ENCODE measurements at regions not wholly inside any gene's neighbourhood (a gene's known extent, or its start where the extent isn't known, plus 50 kb on each side); places are given as distances from the start of the nearest gene placed in this dataset.
A peak's percentile ranks its signal among the peaks of the same experiment; 100 is the strongest.
"Not testable (repeated sequence)": the region's sequence is repeated elsewhere in the genome, so short reads cannot be mapped to it uniquely, and the experiment has no call there.

- no peak for DNase-seq
Measured at GRCh38 chr2:144776766-144777165, 256.8 kb upstream of the ZEB2 start.

DNA sequence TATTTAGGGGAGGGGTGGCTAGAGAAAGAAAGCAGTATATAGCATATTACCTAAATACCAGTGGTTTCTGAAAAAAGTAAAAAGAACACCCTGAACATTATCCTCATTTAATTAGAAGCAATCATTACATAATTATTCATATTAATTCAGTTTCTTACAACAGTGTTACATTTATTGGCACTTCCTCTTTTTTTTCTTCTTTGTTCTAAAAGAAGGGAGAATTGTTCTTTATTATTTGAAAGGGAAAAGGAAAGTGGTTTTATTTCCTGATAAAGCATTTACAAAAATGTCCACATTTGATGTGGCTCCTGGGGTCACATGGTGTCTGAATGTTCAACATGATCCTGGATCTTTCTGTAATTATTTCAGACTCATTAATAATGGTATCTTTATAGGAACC, 254.9 kb upstream of the ZEB2 start:
- no peak for DNase-seq

GRCh38 chr2:144771348-144771747, 251.4 kb upstream of the ZEB2 start:
- no peak for DNase-seq

DNA sequence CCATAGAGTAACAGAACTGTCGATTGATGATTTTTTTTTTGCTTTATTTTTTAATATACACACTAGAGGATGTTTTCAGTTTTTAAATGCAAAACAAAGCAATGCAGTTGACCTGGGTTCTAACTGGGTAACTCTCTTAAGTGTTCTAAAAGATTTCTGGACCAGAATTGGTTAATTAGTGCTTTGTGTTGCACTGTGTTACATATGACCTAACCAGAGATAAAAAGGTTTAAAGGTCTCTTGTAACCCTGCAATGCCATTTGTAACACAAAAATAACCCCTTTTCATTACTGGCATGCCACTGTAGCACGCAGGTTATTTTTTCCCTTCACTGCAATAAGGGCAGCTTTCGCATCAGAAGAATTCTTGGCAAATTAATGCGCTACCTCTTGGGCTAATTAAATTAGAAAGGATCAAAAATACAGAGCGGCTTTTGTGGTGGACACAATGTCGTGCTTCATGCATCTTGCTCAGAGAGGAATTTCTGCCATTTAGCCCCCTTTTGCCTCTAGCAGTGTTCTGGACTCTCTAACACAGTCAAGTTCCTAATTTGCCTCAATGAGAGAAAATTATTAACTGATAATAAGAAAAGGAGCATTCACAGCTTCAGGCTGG, 250.8 kb upstream of the ZEB2 start:
- DNase-seq, result no peak

DNA sequence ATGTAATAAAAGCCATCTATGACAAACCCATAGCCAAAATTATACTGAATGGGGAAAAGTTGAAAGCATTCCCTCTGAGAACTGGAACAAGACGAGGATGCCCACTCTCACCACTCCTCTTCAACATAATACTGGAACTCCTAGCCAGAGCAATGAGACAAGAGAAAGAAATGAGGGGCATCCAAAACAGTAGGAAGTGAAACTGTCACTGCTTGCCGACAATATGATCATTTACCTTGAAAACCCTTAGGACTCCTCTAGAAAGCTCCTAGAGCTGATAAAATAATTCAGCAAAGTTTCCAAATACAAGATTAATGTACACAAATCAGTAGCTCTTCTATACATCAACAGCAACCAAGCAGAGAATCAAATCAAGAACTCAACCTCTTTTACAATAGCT, 241.0 kb upstream of the ZEB2 start:
- DNase-seq, result not testable (repeated sequence)

DNA sequence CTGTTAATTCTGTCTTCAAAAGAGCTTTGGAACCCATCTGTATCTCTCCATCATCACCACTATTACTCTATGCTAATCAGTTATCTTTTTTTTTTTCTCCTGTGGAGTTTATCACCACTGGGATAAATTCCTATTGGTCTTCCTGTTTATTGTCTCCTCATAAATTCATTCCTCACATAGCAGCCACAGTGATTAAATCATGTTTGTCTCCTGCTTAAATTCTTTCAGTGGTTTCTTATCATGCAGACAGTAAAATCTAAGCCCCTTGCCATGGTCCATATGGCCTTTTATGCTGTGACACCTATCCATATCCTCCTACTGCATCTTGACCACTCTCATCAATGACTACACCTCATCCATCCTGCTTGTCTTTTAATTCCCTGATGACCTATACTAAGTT, 239.8 kb upstream of the ZEB2 start:
- DNase-seq, result peak; percentile 35

DNA sequence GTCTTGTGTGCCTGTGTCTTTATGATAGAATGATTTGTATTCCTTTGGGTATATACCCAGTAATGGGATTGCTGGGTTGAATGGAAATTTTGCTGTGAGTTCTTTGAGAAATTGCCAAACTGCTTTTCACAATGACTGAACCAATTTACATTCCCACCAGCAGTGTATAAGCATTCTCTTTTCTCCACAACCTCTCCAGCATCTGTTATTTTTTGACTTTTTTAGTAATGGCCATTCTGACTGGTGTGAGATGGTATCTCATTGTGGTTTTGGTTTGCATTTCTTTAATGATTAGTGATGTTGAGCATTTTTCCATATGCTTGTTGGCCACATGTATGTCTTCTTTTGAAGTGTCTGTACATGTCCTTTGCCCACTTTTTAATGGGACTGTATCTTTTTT, 238.3 kb upstream of the ZEB2 start:
- DNase-seq, result peak; percentile 20

GRCh38 chr2:144753416-144753815, 233.5 kb upstream of the ZEB2 start:
- no peak for DNase-seq

DNA sequence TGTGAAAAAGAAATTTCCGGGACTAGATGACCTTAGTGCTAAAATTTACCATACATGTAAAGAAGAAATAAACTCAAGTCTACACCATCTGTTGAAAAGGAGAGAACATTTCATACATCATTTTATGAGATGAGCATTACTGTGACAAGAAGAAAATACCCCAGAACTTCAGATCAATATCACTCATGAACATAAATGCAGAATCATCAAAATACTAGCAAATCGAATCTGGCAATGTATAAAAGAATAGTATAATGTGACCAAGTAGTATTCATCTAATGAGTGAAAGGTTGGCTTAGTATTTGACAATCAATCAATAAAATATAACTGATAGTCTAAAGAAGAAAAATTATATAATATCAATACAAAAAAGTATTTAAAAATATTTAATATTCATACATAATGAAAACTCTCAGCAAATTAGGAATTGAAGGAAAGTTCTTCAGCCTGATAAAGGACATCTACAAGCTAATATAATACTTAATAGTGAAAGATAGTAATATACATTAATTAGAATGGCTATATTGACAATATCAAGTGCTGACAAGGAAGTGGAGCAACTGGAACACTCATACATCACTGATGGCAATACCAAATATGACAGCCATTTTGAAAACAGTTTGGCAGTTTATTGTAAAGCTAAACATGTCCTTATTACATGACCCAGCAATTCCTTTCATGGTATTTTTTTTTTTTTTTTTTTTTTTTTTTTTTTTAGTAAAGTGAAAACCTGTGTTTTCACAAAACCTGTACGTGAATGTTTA, 231.4 kb upstream of the ZEB2 start:
- no peak for DNase-seq

DNA sequence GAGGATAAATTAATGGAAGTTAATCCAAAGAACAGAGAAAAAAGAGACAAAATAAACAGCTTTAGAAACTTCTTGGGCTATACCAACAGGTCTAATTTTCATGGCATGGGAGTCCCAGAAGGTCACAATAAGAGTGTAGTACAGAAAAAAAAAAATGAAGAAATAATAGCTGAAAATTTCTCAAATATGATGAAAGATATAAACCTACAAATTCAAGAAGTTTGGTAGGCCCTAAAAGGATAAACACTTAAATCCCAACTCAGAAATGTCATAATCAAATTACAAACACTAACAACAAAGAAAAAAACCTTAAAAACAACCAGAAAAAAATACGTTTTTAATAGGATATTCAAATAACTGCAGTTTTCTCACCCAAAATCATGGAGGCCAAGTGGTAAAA, 229.3 kb upstream of the ZEB2 start:
- DNase-seq, result no peak

DNA sequence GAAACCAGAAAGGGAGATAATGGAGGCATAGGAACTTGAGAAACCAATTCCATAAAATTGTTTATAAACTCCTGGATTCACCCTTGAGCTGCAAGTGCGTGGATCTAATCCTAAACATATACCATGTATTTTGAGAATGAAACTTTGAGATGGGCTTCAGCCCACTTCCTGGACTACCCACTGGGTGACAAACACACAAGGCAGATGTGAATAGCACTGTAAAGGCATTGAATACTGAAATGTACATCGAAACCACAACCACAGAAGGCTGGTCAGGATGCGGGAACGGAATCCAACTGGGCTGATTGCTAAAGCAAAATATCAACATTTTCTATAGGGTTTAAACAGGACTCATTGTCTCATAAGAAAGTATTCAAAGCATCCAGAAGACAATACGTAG, 228.5 kb upstream of the ZEB2 start:
- no peak for DNase-seq

DNA sequence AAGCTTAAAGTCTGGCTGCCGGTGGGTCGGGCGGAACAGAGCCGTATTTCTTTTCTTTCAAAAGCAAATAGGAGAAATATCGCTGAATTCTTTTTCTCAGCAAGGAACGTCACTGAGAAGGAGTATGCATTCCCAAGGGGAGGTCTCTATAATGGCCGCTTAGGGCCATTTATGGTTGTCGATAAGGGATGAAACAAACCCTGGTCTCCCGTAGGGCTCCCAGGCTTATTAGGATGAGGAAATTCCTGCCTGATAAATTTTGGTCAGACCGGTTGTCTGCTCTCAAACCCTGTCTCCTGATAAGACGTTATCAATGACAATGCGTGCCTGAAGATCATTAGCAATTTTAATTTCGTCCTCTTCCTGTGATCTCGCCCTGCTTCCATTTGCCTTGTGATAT, 227.7 kb upstream of the ZEB2 start:
- no peak for DNase-seq

GRCh38 chr2:144745424-144745823, 225.5 kb upstream of the ZEB2 start:
- DNase-seq, result no peak

GRCh38 chr2:144738749-144739148, 218.8 kb upstream of the ZEB2 start:
- DNase-seq, result no peak

- DNase-seq, result peak; percentile 15
Measured at GRCh38 chr2:144730711-144731110, 210.8 kb upstream of the ZEB2 start.

GRCh38 chr2:144724460-144724859, 204.5 kb upstream of the ZEB2 start:
- DNase-seq, result not testable (repeated sequence)

GRCh38 chr2:144718376-144718775, 198.5 kb upstream of the ZEB2 start:
- DNase-seq, result no peak

DNA sequence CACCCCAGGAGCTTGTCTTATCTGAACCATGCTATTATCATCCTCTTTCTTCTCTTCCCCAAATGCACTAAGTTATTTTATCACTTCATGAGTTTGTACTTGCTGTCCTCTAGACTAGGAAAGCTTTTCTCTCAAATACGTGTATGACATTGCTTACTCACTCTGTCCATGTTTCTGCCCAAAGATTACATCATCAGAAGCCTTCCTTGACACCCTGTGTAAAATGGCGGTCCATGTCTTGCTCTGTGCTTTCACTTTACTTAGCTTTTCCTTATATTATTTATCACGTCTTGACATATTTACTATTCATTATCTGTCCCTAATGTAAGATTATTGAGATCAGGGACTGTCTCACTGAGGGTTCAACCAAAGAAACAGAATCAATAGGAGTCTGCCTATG, 196.1 kb upstream of the ZEB2 start:
- DNase-seq, result no peak

- no peak for DNase-seq
Measured at GRCh38 chr2:144713410-144713809, 193.5 kb upstream of the ZEB2 start.

GRCh38 chr2:144712550-144712940, 192.6 kb upstream of the ZEB2 start:
- DNase-seq, result no peak

- no peak for DNase-seq
Measured at GRCh38 chr2:144711630-144712549, 192.0 kb upstream of the ZEB2 start.

DNA sequence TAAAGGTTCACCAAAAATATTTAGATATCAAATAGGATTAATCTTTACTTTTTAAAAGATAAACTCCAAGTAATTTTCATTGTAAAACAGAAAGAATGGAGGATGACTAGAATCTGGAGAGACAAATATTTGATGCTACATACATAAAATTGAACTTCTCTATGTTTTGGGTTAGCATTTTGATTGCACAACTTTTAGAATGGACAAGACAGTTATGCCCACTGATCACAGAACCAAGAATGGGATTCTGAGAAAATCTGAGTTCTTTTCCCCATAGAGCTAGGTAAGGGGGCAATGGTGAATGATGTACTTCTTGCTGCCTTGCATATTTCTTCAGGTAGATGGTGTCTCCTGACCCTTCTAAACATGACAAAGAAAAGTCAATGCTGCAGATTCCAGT, 191.2 kb upstream of the ZEB2 start:
- DNase-seq, result no peak

GRCh38 chr2:144708626-144709025, 188.7 kb upstream of the ZEB2 start:
- DNase-seq, result no peak

Measured in EL (cell line).